ENCODE measurements at regions not wholly inside any gene's neighbourhood (a gene's known extent, or its start where the extent isn't known, plus 50 kb on each side); places are given as distances from the start of the nearest gene placed in this dataset.

DNA sequence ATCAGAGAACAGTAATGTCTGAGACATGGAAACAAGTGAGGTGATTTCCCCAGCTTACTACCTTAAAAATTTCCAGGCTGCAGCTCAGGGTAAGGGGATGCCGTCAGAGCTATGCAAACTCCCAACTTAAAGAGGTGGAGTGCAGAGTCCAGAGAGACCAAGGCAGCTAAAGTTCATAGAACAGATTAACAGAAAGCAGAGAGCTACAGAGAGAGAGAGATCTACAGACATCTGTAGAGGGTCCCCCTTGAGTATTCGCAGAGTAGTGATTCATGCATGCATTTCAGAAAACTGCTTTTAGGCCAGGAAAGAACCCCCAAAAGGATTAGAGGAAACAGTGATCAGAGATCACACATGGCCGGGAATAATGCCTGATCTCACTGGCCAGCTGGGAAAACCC is 306.2 kb upstream of the PUM3 start:
- Histone ChIP-seq H4K20me1 (ENCODE audit: control insufficient read depth, insufficient read depth, insufficient read length) (no peaks in the 10 kb centered on the region), H3K18ac (ENCODE audit: insufficient read length, low read depth, low read length) (no peak overlapping the region), H3K9ac (ENCODE audit: extremely low read depth, insufficient read length, low read length) (no peak overlapping the region), H4K91ac (ENCODE audit: insufficient read length, low read depth, low read length) (no peak overlapping the region), H3K4me1 (ENCODE audit: insufficient read depth, low read length) (no peaks in the 10 kb centered on the region), H3K9me3 (ENCODE audit: control insufficient read depth, low read depth, low read length) (no peaks in the 10 kb centered on the region), H2AFZ (ENCODE audit: low read length) (no peak overlapping the region), H2BK15ac (ENCODE audit: low read depth, low read length) (no peak overlapping the region), H3K79me1 (ENCODE audit: insufficient read depth, low read depth, low read length, poor library complexity, severe bottlenecking) (no peaks in the 10 kb centered on the region), H3K79me2 (ENCODE audit: insufficient read depth, low read length) (no peaks in the 10 kb centered on the region), H2BK12ac (ENCODE audit: insufficient read length, low read depth, low read length) (no peak overlapping the region), H3K4me2 (ENCODE audit: insufficient read depth, insufficient read length, low read length) (no peak overlapping the region), H3K27me3 (ENCODE audit: insufficient read depth, low read length) (no peaks in the 10 kb centered on the region), H3K14ac (ENCODE audit: insufficient read depth, low read length) (no peak overlapping the region), H2AK5ac (ENCODE audit: insufficient read length, low read length) (no peak overlapping the region), H2BK5ac (ENCODE audit: insufficient read length, low read length) (no peak overlapping the region), H4K5ac (ENCODE audit: insufficient read length, low read depth, low read length) (no peak overlapping the region), H3K27ac (ENCODE audit: insufficient read length, low read depth, low read length) (no peak overlapping the region), H3K56ac (ENCODE audit: insufficient read length, low read depth, low read length) (no peak overlapping the region), H4K8ac (replicated peaks; ENCODE audit: insufficient read length, low read depth, low read length) (no peak overlapping the region), H3T11ph (ENCODE audit: low read length) (no peak overlapping the region), H2BK120ac (ENCODE audit: low read depth, low read length, poor library complexity, severe bottlenecking) (no peak overlapping the region), H3K23ac (ENCODE audit: insufficient read length, low read depth, low read length) (no peak overlapping the region), H2BK20ac (ENCODE audit: low read depth, low read length, poor library complexity, severe bottlenecking) (no peak overlapping the region), H3K4ac (ENCODE audit: low read depth, low read length) (no peak overlapping the region), H3K23me2 (ENCODE audit: insufficient read length, low read depth, low read length, poor library complexity, severe bottlenecking) (no peaks in the 10 kb centered on the region)
- H3K27me3 Mint-ChIP-seq (ENCODE audit: low read depth), result no peaks in the 10 kb centered on the region
- TF ChIP-seq, protein P1, sequence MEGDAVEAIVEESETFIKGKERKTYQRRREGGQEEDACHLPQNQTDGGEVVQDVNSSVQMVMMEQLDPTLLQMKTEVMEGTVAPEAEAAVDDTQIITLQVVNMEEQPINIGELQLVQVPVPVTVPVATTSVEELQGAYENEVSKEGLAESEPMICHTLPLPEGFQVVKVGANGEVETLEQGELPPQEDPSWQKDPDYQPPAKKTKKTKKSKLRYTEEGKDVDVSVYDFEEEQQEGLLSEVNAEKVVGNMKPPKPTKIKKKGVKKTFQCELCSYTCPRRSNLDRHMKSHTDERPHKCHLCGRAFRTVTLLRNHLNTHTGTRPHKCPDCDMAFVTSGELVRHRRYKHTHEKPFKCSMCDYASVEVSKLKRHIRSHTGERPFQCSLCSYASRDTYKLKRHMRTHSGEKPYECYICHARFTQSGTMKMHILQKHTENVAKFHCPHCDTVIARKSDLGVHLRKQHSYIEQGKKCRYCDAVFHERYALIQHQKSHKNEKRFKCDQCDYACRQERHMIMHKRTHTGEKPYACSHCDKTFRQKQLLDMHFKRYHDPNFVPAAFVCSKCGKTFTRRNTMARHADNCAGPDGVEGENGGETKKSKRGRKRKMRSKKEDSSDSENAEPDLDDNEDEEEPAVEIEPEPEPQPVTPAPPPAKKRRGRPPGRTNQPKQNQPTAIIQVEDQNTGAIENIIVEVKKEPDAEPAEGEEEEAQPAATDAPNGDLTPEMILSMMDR (conservative IDR thresholded peaks at IDR 0.05), result no peak
- no peaks in the 10 kb centered on the region for H3K36me3 Mint-ChIP-seq (ENCODE audit: insufficient read depth in 1 of 3, low read depth in 3 of 3)
- H3K4me1 Mint-ChIP-seq, result no peaks in the 10 kb centered on the region
- no peak for DNase-seq
- no peak overlapping the region for H3K27ac Mint-ChIP-seq
- WGBS (ENCODE audit: extremely low coverage, insufficient read length, low lambda C conversion rate), result no CpG with 5 or more reads among the region's 3 CpGs
- no peak overlapping the region for H3K4me3 Mint-ChIP-seq
- H3K9me3 Mint-ChIP-seq, result peaks cover 0 to 2% of the 10 kb centered on the region in 2 experiments; a peak in 1 of 5 replicates
